GM20431 (cell line): ENCODE measurements at regions not wholly inside any gene's neighbourhood (a gene's known extent, or its start where the extent isn't known, plus 50 kb on each side); places are given as distances from the start of the nearest gene placed in this dataset.

Source experiments
- in situ Hi-C: fragments of 300-500 bp; cut with MseI, MboI; formaldehyde crosslinking; loops from one replicate; pipeline ENCODE4 v1.15.0; 2020; ENCODE audit warnings: low sequenced_read_pairs; ENCODE audit not compliant: unreplicated experiment

- in situ Hi-C loops = no loop called here
Observed at GRCh38 chr15:87604857-87605446, 651.6 kb downstream of the NTRK3 start.

GRCh38 chr15:87602371-87602770 is 654.2 kb downstream of the NTRK3 start:
- in situ Hi-C loops = no loop called here

- in situ Hi-C loops = loop anchor here (25.0 kb wide), 1 partner anchor 112 kb away; no protein-coding TSS in a partner anchor
Observed at GRCh38 chr15:87599616-87600015, 656.9 kb downstream of the NTRK3 start.

DNA sequence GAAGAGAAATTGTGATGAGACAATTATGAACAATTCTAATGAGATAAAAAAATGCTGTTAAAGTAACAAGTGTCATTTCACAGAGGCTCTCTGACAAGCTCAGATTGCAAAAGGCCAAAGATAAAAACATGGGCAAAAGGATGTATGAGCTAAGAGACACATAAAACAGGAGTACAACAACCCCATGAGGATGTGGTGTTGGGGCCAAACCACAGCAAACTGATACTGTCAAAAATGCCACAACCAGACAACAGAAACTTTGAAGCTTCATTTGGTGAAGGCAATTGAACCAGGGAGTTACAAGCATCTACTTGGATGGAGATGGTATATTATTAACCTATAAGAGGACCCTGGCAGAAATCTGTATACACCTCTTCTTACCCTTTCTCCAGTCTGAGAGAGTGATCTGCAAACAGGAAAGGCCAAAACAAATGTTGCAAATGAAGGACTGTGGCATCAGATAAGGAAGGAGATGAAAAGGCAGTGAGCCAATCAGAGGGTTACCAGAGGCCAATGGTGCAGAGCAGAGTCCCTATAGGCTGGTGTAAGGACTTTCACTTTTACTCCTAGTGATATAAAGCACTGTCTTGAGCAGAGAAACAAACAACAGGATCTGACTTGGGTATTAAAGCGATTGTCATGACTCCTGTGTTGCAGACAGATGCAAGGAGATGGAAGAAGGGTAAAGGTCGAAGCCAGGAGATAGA is 659.0 kb downstream of the NTRK3 start:
- in situ Hi-C loops = loop anchor here (25.0 kb wide), 1 partner anchor 110 kb away; no protein-coding TSS in a partner anchor

DNA sequence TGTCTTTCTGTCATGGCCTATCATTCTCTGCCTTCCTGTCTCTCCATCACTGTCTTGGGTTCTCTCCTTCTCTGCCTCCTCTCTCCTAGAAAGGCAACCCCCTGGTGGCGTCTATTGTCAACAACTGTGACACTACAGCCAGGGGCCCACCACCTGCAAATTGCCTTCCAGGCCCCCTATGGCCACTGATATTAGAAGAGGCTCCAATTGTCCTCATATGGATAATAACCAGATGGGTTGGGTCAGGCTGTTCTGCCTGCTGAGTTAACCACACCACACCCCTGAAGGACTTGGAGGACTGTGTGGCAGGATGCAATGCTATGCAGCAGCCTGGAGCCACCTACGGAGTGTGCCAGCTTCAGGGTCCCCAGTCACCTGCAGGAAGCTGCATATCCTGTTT is 665.0 kb downstream of the NTRK3 start:
- in situ Hi-C loops = loop anchor here (25.0 kb wide), 1 partner anchor 104 kb away; no protein-coding TSS in a partner anchor

GRCh38 chr15:87591042-87591441 is 665.5 kb downstream of the NTRK3 start:
- in situ Hi-C loops = loop anchor here (25.0 kb wide), 1 partner anchor 104 kb away; no protein-coding TSS in a partner anchor

GRCh38 chr15:87589134-87589533 is 667.4 kb downstream of the NTRK3 start:
- in situ Hi-C loops = loop anchor here (25.0 kb wide), 1 partner anchor 102 kb away; no protein-coding TSS in a partner anchor

DNA sequence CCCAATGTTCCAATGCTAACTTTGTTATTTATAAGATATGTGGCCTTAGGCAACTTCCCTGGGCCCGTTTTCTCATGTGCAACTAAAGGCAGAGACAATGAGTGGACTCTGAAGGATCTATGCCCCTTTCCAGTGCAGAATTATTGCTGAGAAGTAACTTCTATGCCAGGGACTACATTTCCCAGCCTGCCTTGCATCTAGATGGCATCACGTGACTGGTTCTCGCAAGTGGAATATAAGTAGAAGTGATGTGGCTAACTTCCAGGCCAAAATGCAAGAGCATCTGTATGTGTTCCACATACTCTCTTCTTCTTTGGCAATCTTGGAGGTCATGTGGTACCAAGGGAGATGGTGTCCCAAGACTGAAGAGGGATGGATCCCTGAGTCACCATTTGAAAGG is 674.4 kb downstream of the NTRK3 start:
- in situ Hi-C loops = loop anchor here (25.0 kb wide), 1 partner anchor 95 kb away; no protein-coding TSS in a partner anchor

DNA sequence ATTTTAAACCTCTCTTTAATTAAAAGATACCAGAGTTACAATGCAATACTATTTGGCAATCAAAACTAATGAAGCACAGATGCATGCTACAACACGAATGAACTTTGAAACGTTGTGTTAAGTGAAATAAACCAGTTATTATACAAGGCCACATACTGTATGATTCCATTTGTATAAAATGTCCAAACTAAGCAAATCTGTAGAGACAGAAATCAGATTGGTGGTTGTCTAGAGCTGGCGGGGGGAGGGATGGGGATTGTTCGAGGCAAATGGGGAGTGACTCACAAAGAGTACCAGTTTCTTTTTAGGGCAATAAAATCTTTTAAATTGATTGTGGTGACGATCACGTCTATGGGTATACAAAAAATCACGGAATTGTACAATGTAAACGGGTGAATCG is 677.0 kb downstream of the NTRK3 start:
- in situ Hi-C loops = loop anchor here (25.0 kb wide), 1 partner anchor 92 kb away; no protein-coding TSS in a partner anchor

DNA sequence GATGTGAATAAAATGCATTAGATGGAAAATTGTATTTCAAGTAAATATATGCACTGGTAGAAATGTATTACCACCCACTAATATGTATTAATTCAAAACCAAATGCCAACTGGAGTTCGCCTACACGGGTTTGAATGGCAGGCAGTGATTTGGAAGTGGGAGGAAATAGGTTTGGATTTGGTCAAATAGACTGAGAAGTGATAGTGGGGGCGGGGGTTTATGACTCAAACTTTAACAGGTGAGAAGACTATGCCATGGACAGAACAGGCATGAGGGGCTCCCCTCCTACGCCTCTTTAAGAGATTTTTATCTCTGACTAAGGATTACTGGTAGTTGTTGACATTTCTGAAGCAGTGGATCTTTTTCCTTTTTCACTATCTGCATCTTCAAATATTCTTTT is 677.8 kb downstream of the NTRK3 start:
- in situ Hi-C loops = loop anchor here (25.0 kb wide), 1 partner anchor 91 kb away; no protein-coding TSS in a partner anchor

- in situ Hi-C loops = loop anchor here (25.0 kb wide), 1 partner anchor 90 kb away; no protein-coding TSS in a partner anchor
Observed at GRCh38 chr15:87577336-87577735, 679.2 kb downstream of the NTRK3 start.

- in situ Hi-C loops = loop anchor here (25.0 kb wide), 1 partner anchor 89 kb away; no protein-coding TSS in a partner anchor
Observed at GRCh38 chr15:87576486-87577176, 679.9 kb downstream of the NTRK3 start.

- in situ Hi-C loops = loop anchor here (25.0 kb wide), 1 partner anchor 89 kb away; no protein-coding TSS in a partner anchor
Observed at GRCh38 chr15:87575896-87576473, 680.6 kb downstream of the NTRK3 start.

DNA sequence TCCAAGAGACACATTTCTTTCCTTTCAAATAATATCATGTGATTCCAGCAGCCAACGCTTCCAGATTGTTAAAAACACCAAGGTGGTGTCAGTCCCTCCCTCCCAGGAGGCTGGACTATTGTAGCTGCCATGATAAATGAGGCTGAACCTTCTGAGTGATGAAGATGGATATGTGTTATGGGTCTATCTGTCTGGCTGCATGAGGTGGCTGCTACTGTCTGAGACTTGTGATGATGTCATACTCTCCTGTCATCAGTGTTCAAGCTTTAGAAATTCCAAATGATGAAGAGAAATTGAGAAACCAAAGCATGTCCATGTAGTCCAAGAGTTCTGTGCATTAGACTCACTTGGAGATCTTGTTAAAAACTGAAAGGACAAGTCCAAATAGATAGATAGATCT is 683.0 kb downstream of the NTRK3 start:
- in situ Hi-C loops = no loop called here

GRCh38 chr15:87573039-87573438 is 683.5 kb downstream of the NTRK3 start:
- in situ Hi-C loops = no loop called here

DNA sequence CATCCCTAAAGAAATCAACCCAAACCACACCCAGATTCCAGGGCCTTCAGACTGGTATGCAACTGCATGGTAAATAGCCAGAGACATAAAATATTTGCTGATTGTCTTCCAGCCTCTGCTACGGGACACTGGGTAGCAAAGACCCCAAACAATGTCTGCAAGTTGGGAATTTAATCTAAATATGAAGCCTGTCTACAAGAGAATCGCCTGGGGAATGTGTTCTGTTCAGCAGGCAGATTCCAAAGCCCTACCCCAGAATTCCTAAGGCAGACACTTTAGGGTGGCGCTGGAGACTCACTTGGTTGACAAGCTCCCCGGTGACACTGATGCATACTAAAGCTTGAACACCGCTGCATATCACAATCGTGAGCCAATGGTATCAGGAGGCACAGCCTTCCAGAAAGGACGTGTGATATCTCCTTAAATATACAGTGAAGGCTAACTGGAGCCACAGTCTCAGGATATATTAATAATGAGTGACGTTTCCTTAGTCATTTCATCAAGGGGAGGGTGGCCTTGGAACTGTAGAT is 684.1 kb downstream of the NTRK3 start:
- in situ Hi-C loops = no loop called here

DNA sequence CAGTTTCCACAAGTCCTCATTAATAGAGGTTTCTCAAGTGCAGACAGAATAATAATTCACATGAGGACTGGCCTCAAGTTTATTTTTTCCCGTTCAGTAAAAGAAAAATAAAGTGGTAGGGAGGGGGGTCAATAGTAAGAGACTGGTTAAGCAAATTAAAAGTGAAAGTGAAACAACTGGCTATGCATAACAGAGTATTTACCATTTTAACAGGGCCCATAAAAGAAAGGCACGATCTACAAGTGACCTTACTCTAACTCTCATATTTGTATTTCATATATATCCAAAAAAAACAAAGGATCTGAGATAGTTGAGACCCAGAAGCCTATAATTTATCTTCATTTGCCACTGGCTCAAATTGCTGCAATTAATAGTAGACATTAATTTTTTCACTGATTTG is 686.3 kb downstream of the NTRK3 start:
- in situ Hi-C loops = no loop called here

DNA sequence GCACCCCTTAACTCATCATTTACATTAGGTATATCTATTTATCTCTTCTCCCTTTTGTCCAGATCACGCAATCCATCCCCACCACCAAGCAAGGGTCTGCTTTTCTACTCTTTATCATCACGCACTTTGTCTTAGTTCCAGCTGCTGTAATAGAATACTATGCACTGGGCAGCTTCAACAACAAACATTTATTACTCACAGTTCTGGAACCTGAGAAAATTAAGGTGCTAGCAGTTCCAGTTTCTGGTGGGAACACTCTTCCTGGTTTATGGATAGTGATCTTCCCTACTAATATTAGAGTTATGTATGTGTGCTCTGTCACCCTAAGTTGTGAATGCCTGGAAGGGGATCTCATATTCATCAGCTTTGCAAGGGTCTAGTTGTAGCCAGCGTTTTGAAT is 687.0 kb downstream of the NTRK3 start:
- in situ Hi-C loops = no loop called here

DNA sequence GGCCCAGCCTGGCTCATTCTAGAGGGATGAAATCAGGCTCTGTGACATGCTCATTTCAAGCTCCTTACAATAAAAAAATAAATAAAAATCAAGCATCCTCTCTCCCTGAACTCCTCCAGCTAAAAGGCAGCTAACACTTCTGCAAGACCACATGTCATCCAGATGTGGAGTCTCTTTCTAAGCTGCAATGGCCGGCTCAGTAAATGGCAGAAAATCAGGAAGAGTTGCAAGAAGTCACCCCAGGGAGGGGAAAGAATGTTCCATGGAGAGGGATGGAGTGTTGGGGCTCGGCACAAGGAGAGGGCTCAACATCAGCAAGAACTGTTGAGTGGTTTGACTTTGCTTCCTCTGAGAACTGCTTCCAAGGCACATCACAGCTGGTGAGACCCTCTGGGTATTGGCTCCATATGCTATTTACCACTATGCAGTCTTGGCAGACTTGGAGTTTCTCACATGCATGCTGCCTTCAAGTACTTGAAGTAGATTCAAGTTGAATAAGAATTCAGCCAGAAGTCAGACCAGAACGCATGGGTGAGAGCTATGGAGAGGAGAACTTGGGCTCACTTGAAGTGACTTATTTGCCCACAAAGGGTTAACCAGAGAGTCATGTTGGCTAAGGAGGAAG is 689.0 kb downstream of the NTRK3 start:
- in situ Hi-C loops = no loop called here

DNA sequence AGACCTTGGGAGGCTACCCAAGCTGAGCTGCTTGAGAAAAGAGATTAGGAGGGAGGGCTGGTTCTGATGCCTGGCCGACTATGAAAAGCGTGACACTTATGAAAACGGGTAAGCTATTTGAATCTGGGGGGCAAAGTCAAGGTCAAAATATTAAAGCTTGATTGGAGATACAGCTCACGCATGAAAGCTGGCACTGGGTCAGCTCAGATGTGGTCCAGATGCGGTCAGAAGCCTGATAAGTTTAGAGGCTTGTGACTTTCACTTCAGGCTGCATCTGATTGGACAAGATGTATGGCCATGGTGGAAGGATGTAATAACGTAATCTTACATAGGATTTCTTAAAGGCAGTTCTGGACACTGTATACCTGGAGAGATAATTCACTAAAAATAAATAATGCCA is 690.3 kb downstream of the NTRK3 start:
- in situ Hi-C loops = no loop called here
